ENCODE measurements at regions not wholly inside any gene's neighbourhood (a gene's known extent, or its start where the extent isn't known, plus 50 kb on each side); places are given as distances from the start of the nearest gene placed in this dataset.

DNA sequence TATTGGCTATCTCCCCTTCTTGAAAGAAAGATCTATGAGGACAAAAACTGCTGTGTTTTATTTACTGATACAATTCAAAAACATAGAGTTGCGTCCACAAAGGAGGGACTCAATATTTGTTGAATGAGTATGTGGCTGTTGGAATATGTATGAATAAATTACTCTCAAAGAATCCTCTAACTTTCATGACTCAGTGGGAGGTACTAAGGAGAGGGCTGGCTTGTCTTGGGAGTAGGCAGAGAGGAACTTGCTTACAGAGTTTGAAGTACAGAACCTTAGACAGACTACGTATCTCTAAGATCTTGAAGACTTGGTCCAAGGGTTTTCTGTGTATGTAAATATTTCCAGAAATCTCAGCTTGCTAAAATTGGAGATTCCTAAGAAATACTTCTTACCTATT lies 504.0 kb upstream of the PTCHD4 start:
- CTCF ChIA-PET = no interaction called here

DNA sequence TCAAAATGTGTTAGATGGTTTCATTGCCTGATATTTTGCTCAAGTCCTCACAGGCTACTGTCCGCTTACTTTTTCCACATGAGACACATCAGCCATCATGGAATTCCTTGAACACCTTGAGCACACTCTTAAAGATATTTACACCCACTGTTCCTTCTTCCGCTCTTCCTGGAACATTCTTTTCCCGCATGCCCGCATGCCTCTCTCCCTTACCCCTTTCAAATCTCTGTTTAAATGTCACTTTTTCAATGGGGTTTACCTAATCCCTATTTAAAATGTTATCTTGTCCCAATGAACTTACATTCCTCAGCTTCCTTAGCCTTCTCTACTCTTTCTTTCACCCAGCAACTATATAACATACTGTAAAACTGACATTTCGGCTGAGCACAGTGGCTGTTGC lies 503.3 kb upstream of the PTCHD4 start:
- Mint-ChIP-seq H3K27ac (ENCODE audit: low read depth, unreplicated experiment) (no peak overlapping the region), H3K9me3 (ENCODE audit: unreplicated experiment) (no peaks in the 10 kb centered on the region), H3K4me3 (ENCODE audit: unreplicated experiment) (no peak overlapping the region), H3K36me3 (ENCODE audit: insufficient read depth, unreplicated experiment) (no peaks in the 10 kb centered on the region), H3K27me3 (ENCODE audit: insufficient read depth, unreplicated experiment) (no peaks in the 10 kb centered on the region), H3K4me1 (ENCODE audit: insufficient read depth, unreplicated experiment) (peaks cover 6% of the 10 kb centered on the region)
- intact Hi-C loops (cut with micrococcal nuclease) = no loop called here
- ChIA-PET CTCF (interaction anchor here (0.7 kb wide), 1 partner anchor 43 kb away, joined by 3 read pairs; no protein-coding TSS in a partner anchor), POLR2A (no interaction called here)
- TF ChIP-seq, protein P1, sequence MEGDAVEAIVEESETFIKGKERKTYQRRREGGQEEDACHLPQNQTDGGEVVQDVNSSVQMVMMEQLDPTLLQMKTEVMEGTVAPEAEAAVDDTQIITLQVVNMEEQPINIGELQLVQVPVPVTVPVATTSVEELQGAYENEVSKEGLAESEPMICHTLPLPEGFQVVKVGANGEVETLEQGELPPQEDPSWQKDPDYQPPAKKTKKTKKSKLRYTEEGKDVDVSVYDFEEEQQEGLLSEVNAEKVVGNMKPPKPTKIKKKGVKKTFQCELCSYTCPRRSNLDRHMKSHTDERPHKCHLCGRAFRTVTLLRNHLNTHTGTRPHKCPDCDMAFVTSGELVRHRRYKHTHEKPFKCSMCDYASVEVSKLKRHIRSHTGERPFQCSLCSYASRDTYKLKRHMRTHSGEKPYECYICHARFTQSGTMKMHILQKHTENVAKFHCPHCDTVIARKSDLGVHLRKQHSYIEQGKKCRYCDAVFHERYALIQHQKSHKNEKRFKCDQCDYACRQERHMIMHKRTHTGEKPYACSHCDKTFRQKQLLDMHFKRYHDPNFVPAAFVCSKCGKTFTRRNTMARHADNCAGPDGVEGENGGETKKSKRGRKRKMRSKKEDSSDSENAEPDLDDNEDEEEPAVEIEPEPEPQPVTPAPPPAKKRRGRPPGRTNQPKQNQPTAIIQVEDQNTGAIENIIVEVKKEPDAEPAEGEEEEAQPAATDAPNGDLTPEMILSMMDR (IDR thresholded peaks at IDR 0.05; ENCODE audit: unreplicated experiment) = no peak
- no TSS peak for BruUV-seq (replicated peaks)
- no peak for DNase-seq (ENCODE audit: unreplicated experiment)

More for the DNA sequence above, 504.0 kb upstream of the PTCHD4 start:
- Mint-ChIP-seq H3K27ac (ENCODE audit: low read depth, unreplicated experiment) (no peak overlapping the region), H3K4me3 (ENCODE audit: unreplicated experiment) (no peak overlapping the region), H3K36me3 (ENCODE audit: insufficient read depth, unreplicated experiment) (no peaks in the 10 kb centered on the region), H3K27me3 (ENCODE audit: insufficient read depth, unreplicated experiment) (no peaks in the 10 kb centered on the region), H3K4me1 (ENCODE audit: insufficient read depth, unreplicated experiment) (peaks cover 6% of the 10 kb centered on the region), H3K9me3 (ENCODE audit: unreplicated experiment) (no peaks in the 10 kb centered on the region)
- POLR2A ChIA-PET = no interaction called here
- DNase-seq (ENCODE audit: unreplicated experiment) = no peak
- intact Hi-C loops (cut with micrococcal nuclease) = no loop called here
- TF ChIP-seq, protein P1 (IDR thresholded peaks at IDR 0.05; ENCODE audit: unreplicated experiment) = no peak
- BruUV-seq (replicated peaks) = no TSS peak

DNA sequence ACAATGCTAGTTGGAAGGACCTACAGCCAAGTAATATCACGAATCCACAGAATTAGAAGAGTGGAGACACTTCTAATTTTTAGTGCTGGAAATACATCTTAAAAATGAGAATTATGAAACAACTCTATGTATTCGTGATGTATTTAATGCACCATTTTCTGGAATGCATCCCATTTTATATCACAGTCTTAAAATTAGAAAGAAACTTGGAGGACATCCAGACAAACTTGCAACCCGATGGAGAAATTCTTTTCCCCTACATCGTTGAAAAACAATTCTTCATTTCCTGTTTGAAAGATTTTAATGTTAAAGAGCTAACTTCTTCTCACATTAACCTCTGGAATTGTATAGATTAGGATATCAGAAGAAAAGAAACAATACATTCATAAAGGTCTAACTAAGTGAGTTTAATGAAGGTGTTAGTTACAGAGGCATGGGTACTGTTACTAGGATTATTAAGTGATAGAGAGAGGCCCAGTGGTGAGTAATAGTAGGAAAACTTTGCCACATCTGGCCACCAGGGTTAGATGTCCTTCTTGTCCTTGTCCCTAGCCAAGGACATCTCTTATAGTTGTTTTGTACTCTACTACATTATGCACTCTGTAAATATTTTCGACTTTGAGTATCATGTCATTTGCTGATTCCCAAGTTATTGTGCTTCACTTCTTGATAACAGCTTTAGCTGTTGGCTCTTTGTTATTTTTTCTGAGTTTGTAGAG lies 502.4 kb upstream of the PTCHD4 start:
- CTCF ChIA-PET = interaction anchor here (0.6 to 0.7 kb wide), 2 partner anchors 152 to 471 kb away, joined by 3 to 5 read pairs; no protein-coding TSS in a partner anchor
- H3K27ac Mint-ChIP-seq (ENCODE audit: low read depth, unreplicated experiment) = no peak overlapping the region
- intact Hi-C loops (cut with micrococcal nuclease) = no loop called here
- no peaks in the 10 kb centered on the region for H3K27me3 Mint-ChIP-seq (ENCODE audit: insufficient read depth, unreplicated experiment)
- TF ChIP-seq, protein P1 (IDR thresholded peaks at IDR 0.05; ENCODE audit: unreplicated experiment) = no peak
- no peak overlapping the region for H3K4me3 Mint-ChIP-seq (ENCODE audit: unreplicated experiment)
- H3K36me3 Mint-ChIP-seq (ENCODE audit: insufficient read depth, unreplicated experiment) = no peaks in the 10 kb centered on the region
- peak; percentile 9 for DNase-seq (ENCODE audit: unreplicated experiment)
- POLR2A ChIA-PET = no interaction called here
- no TSS peak for BruUV-seq (replicated peaks)
- no peaks in the 10 kb centered on the region for H3K9me3 Mint-ChIP-seq (ENCODE audit: unreplicated experiment)
- H3K4me1 Mint-ChIP-seq (ENCODE audit: insufficient read depth, unreplicated experiment) = peaks cover 6% of the 10 kb centered on the region

DNA sequence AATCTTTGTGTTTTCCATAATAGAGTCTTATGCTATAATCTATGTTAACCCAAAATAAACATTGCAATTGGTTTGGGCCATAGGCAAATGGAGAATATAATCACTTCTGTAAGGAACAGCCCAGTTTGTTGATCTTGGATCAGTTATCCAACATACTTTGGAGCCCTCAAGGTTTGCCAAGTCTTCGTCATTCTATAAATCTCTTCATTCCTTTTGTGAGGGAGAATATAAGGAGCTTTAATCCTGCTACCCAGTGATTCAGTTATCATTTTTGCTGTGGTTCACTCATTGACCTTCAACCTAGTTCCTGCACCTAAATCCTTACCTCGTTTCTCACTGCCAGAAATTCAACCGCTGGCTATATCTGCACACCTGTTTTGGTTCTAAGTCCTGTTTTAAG lies 500.3 kb upstream of the PTCHD4 start:
- BruUV-seq (replicated peaks) = no TSS peak
- Mint-ChIP-seq H3K27me3 (ENCODE audit: insufficient read depth, unreplicated experiment) (no peaks in the 10 kb centered on the region), H3K9me3 (ENCODE audit: unreplicated experiment) (no peaks in the 10 kb centered on the region), H3K4me1 (ENCODE audit: insufficient read depth, unreplicated experiment) (peaks cover 6% of the 10 kb centered on the region), H3K27ac (ENCODE audit: low read depth, unreplicated experiment) (no peak overlapping the region), H3K4me3 (ENCODE audit: unreplicated experiment) (no peak overlapping the region), H3K36me3 (ENCODE audit: insufficient read depth, unreplicated experiment) (no peaks in the 10 kb centered on the region)
- intact Hi-C loops (cut with micrococcal nuclease) = no loop called here
- TF ChIP-seq, protein P1 (IDR thresholded peaks at IDR 0.05; ENCODE audit: unreplicated experiment) = no peak
- DNase-seq (ENCODE audit: unreplicated experiment) = peak; percentile 56
- ChIA-PET POLR2A (no interaction called here), CTCF (interaction anchor here (0.5 kb wide), 1 partner anchor 28 kb away, joined by 3 read pairs; no protein-coding TSS in a partner anchor)

All from MCF 10A (cell line).